Dendritic cell treated with granulocyte-macrophage colony-stimulating factor and Interleukin-4, amounts not matched to agents 40 ng/mL and 50 ng/mL, for 4 days (primary cell): ENCODE measurements at regions not wholly inside any gene's neighbourhood (a gene's known extent, or its start where the extent isn't known, plus 50 kb on each side); places are given as distances from the start of the nearest gene placed in this dataset.
"Not testable (repeated sequence)": the region's sequence is repeated elsewhere in the genome, so short reads cannot be mapped to it uniquely, and the experiment has no call there.

ENCODE experiments used
- H3K27ac Mint-ChIP-seq: one replicate; pipeline ENCODE4 v1.8.0; 2022; ENCODE audit warnings: mild to moderate bottlenecking, mixed read lengths
- H3K27me3 Mint-ChIP-seq: one replicate; pipeline ENCODE4 v1.8.0; 2022; ENCODE audit warnings: mild to moderate bottlenecking, mixed read lengths
- H3K36me3 Mint-ChIP-seq: one replicate; pipeline ENCODE4 v1.8.0; 2022; ENCODE audit warnings: low read depth, mixed read lengths
- H3K4me1 Mint-ChIP-seq: one replicate; pipeline ENCODE4 v1.8.0; 2022; ENCODE audit warnings: low read depth, mixed read lengths
- H3K4me3 Mint-ChIP-seq: one replicate; pipeline ENCODE4 v1.8.0; 2022; ENCODE audit warnings: mild to moderate bottlenecking, moderate library complexity, mixed read lengths
- H3K9me3 Mint-ChIP-seq: one replicate; pipeline ENCODE4 v1.8.0; 2022; ENCODE audit warnings: mixed read lengths
- intact Hi-C: fragments of 100-400 bp; cut with micrococcal nuclease; formaldehyde crosslinking; loops from one replicate; pipeline ENCODE4 v1.15.0; 2022

DNA sequence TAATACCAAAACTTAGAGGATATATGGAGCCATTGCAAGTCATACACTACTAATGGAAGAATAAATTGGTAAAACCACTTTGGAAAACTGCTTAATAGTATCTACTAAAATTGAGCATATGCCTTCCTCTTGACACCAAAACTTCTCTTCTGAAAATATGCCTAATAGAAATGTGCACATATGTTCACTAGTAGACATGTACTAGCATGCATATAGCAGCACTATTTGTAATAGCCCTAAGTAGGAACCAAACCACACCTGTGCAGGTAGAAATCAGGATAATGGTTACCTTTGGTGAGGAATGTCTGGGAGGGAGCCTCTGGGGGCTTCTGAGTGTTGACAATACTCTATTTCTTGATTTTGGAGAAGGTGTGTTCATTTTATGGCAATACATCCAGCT, 424.8 kb upstream of the BTBD3 start:
- peaks cover 3% of the 10 kb centered on the region for H3K9me3 Mint-ChIP-seq
- no peaks in the 10 kb centered on the region for H3K4me1 Mint-ChIP-seq
- H3K27ac Mint-ChIP-seq = no peak overlapping the region
- intact Hi-C loops = no loop called here
- H3K36me3 Mint-ChIP-seq = no peaks in the 10 kb centered on the region
- H3K27me3 Mint-ChIP-seq = no peaks in the 10 kb centered on the region
- no peak overlapping the region for H3K4me3 Mint-ChIP-seq

DNA sequence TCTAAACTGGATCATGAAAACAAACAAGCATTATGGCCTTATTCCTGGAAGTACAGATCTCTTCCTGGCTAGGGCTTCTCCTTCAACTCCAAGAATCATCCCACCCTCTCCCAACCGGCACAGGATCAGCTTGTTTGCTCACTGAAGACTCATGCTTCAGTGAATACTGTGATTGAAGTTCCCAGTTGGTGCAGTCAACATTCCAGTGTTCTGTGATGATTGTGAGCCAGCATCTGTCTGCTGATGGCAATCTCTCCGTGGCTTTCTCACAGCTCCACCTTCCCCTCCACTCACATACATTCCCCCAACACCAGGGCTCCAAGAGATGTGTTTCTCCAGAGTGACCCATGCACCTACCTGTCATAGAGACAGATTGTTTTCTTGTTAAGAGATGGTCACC, 421.3 kb upstream of the BTBD3 start:
- peaks cover 9% of the 10 kb centered on the region for H3K9me3 Mint-ChIP-seq
- H3K27me3 Mint-ChIP-seq = no peaks in the 10 kb centered on the region
- H3K36me3 Mint-ChIP-seq = no peaks in the 10 kb centered on the region
- H3K4me1 Mint-ChIP-seq = no peaks in the 10 kb centered on the region
- intact Hi-C loops = no loop called here
- H3K4me3 Mint-ChIP-seq = no peak overlapping the region
- H3K27ac Mint-ChIP-seq = no peak overlapping the region

DNA sequence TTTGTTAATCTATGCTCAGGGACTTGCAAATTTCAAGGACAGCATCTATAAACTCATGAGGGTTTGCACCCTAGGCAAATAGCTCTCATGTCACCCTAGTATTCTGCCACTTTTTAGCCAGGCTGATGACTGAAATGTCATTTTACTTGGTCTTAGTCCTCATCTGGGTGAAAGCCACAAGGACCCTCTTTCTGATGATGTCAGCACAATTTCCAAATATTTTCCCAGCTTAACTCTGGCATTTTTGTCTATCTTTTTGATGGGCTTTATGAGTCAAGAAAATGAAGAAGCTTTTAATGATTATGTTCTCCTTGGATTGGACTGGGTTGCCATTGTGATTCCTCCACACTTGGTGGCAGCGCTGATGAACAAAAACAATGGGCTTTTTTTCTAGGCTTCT, 420.1 kb upstream of the BTBD3 start:
- H3K36me3 Mint-ChIP-seq = no peaks in the 10 kb centered on the region
- H3K27ac Mint-ChIP-seq = no peak overlapping the region
- no peaks in the 10 kb centered on the region for H3K27me3 Mint-ChIP-seq
- H3K9me3 Mint-ChIP-seq = peaks cover 9% of the 10 kb centered on the region
- no peak overlapping the region for H3K4me3 Mint-ChIP-seq
- intact Hi-C loops = no loop called here
- no peaks in the 10 kb centered on the region for H3K4me1 Mint-ChIP-seq

DNA sequence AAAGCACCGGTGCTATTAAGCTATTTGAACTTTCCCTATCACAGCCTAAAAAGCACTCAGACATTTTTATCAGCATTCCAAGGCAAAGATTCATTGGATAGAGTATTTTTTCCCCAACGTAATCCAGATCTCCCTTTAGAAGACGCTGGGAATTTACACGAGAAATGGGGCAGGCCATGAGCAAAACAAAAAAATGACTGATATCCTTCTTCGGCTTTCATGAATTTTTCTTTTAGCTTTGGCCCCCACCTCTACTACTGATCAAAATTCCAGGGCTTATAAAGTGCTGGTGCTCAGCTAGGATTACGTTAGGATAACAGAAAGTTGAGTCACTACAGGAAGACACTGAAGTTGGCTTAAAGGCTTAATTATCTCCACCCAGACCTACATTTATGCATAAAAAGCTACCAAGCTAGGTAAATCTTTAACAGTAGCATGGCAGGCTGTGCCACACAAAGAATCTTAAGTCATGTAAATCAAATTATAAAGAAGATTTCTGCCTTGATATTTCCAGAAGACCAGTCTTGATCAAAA, 418.5 kb upstream of the BTBD3 start:
- intact Hi-C loops = no loop called here
- no peaks in the 10 kb centered on the region for H3K27me3 Mint-ChIP-seq
- H3K9me3 Mint-ChIP-seq = peaks cover 17% of the 10 kb centered on the region
- H3K4me3 Mint-ChIP-seq = no peak overlapping the region
- H3K36me3 Mint-ChIP-seq = no peaks in the 10 kb centered on the region
- H3K27ac Mint-ChIP-seq = no peak overlapping the region
- no peaks in the 10 kb centered on the region for H3K4me1 Mint-ChIP-seq

DNA sequence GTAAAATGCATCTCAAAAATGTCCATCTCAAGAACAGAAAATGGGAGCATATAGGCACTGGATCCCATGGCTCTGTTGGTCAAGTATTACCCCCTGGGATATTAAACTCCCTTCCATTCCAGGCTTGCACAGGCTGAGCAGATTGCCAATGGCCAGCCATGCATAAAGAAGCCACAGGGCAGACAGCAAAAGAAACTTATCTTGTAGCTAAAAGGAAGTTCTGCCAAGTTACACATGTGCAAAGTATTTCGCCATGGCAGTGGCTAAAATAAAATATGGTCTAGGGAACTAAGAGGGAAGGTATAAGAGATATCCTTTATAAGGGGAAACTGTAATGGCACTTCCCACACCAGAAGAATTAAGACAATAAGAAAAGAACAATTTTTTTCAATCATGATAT, 415.6 kb upstream of the BTBD3 start:
- no peak overlapping the region for H3K27ac Mint-ChIP-seq
- no peaks in the 10 kb centered on the region for H3K36me3 Mint-ChIP-seq
- H3K27me3 Mint-ChIP-seq = no peaks in the 10 kb centered on the region
- no peak overlapping the region for H3K4me3 Mint-ChIP-seq
- intact Hi-C loops = no loop called here
- H3K4me1 Mint-ChIP-seq = no peaks in the 10 kb centered on the region
- H3K9me3 Mint-ChIP-seq = peaks cover 32% of the 10 kb centered on the region

DNA sequence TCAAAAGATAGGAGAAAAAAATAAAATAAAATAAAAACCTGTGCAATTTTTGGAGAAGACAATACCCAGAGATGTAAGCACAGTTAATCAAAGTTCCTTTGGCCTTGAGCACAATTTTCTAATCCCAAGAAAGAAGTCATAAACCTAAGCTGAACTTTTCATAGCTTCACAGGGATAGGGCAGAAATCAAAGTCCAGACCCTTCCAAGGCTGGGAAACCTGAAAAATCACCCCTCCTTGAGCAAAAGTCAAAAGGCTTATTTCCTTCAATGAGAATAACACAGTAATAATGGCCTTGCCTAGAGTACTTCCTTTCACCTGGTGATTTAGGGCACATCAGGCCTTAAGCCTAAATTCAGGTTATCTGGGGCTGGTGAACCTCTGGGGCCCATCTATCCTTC, 415.0 kb upstream of the BTBD3 start:
- no peaks in the 10 kb centered on the region for H3K36me3 Mint-ChIP-seq
- H3K9me3 Mint-ChIP-seq = peaks cover 32% of the 10 kb centered on the region
- H3K27me3 Mint-ChIP-seq = no peaks in the 10 kb centered on the region
- H3K4me3 Mint-ChIP-seq = no peak overlapping the region
- no peak overlapping the region for H3K27ac Mint-ChIP-seq
- no peaks in the 10 kb centered on the region for H3K4me1 Mint-ChIP-seq
- intact Hi-C loops = no loop called here

DNA sequence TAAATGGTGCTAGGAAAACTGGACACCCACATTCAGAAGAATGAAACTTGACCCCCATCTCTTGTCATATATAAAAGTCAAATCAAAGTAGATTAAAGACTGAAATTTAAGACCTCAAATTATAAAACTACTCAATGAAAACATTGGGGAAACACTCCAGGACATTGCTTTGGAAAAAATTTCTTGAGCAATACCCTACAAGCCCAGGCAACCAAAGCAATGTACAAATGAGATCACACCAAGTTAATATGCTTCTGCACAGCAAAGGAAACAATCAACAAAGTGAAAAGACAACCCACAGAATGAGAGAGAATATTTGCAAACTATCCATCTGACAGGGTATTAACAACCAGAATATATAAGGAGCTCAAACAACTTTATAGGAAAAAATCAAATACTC, 407.9 kb upstream of the BTBD3 start:
- intact Hi-C loops = no loop called here
- no peaks in the 10 kb centered on the region for H3K27me3 Mint-ChIP-seq
- peaks cover 16% of the 10 kb centered on the region for H3K9me3 Mint-ChIP-seq

DNA sequence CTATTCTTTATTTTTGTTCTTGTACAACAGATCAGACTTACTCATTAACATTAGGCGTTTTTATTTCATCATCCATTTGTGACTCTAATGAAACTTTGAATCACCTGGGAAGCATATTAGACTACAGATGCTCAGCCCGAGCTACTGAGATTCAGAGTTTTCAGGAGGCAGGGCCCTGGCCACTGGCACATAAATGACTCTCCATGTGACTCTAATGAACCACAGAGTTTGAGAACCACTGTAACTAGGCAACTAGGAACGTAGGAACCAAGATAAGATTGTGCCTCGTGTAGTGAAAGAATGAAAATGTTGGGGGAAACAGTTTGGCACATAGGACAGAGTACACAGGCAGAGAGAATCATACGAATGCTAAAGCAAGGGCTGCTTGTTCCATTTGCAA, 405.9 kb upstream of the BTBD3 start:
- Mint-ChIP-seq H3K4me3 (no peak overlapping the region), H3K36me3 (no peaks in the 10 kb centered on the region), H3K27me3 (no peaks in the 10 kb centered on the region), H3K27ac (no peak overlapping the region), H3K4me1 (no peaks in the 10 kb centered on the region), H3K9me3 (peaks cover 12% of the 10 kb centered on the region)
- intact Hi-C loops = no loop called here

More for the DNA sequence above, 407.9 kb upstream of the BTBD3 start:
- Mint-ChIP-seq H3K36me3 (no peaks in the 10 kb centered on the region), H3K4me3 (no peak overlapping the region), H3K4me1 (no peaks in the 10 kb centered on the region), H3K27ac (no peak overlapping the region)

DNA sequence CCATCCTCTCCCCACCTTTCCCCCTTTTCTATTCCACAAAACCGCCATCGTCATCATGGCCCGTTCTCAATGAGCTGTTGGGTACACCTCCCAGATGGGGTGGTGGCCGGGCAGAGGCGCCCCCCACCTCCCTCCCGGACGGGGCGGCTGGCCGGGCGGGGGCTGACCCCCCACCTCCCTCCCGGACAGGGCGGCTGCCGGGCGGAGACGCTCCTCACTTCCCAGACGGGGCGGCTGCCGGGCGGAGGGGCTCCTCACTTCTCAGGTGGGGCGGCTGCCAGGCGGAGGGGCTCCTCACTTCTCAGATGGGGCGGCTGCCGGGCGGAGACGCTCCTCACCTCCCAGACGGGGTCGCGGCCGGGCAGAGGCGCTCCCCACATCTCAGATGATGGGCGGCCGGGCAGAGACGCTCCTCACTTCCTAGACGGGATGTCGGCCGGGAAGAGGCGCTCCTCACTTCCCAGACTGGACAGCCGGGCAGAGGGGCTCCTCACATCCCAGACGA, 404.4 kb upstream of the BTBD3 start:
- H3K4me3 Mint-ChIP-seq, H3K27ac Mint-ChIP-seq, intact Hi-C loops, H3K27me3 Mint-ChIP-seq, H3K36me3 Mint-ChIP-seq, H3K4me1 Mint-ChIP-seq: not testable (repeated sequence)
- H3K9me3 Mint-ChIP-seq = peaks cover 15% of the 10 kb centered on the region

DNA sequence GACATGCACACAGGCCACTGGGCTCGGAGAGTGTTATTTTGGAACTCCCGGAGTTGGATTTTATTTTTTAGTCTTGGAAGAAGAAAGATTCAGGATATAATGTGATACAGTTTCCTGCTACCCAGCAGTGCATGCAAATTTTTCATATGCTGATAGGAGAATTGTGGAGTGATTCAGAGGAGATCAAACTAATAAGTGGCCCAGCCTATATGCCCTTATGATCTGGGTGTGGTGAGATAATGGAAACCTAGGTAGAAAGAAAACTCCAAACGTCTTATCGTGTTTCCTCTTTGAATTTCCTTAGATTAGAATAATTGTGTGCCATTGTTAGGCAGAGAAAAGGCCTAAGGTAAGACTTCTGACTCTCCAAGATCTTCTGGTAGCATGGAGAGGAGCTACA, 401.2 kb upstream of the BTBD3 start:
- no peaks in the 10 kb centered on the region for H3K27me3 Mint-ChIP-seq
- peaks cover 20% of the 10 kb centered on the region for H3K9me3 Mint-ChIP-seq
- H3K36me3 Mint-ChIP-seq = no peaks in the 10 kb centered on the region
- intact Hi-C loops = no loop called here
- H3K4me1 Mint-ChIP-seq = no peaks in the 10 kb centered on the region
- no peak overlapping the region for H3K27ac Mint-ChIP-seq
- H3K4me3 Mint-ChIP-seq = no peak overlapping the region

DNA sequence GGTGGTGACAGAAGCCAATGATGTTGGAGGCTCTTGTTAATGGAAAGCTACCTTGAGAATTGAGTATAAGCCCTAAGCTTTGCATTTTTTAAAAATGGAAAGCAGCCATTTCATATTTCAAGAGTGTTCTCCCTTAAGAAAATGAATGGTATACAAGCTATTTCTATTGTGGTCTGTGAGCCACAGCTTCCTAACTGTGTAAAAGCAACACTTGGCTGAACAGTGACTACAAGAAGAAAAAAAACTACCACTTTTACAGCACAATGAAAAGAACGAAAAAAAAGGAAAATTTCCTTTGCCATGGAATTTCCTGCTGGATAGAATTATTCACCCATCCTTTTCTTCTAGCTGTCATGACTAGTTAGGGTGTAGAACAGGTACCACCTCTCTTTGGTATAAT, 397.1 kb upstream of the BTBD3 start:
- Mint-ChIP-seq H3K27me3 (no peaks in the 10 kb centered on the region), H3K9me3 (peaks cover 46% of the 10 kb centered on the region), H3K36me3 (no peaks in the 10 kb centered on the region), H3K4me3 (no peak overlapping the region), H3K27ac (no peak overlapping the region), H3K4me1 (no peaks in the 10 kb centered on the region)
- intact Hi-C loops = no loop called here

DNA sequence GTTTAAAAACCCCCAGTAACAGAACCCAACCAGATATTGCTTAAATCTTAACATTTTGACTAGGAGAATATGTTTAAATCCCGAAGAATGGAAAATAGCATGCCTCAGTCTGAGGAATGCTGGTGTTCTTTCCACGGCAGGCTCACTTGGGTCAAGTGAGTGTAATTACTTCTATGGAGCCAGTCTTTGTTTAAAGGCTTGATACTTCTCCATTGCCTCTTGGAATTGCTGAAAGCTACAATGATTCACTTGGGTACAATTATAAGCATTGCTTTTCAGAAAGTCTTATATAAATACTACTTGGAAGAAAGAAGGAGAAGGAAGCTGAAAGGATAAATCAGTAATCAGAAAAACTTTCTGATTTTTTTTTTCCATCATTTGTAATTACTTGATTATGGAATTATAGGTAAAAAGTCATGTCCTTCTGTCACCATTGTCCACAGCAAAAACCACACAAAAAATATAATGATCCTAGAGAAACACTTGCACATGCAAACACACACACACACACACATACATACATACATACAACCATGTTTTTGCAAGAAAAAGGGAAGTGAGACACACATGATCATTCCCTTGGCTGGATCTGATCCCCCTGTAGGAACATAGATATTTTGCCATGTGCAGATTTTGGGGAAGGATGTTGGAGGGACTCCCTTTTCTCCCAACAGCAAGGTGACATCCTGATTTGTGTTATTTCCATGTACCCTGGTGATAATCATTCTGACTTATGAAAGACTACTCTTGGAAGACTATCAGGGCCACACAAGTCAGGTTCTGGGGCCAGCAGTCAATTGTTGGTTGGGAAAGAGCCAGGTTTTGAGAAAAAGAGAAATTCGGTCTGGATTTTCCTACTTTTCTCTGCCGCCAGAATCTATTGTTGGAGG, 396.0 kb upstream of the BTBD3 start:
- H3K27ac Mint-ChIP-seq = no peak overlapping the region
- H3K27me3 Mint-ChIP-seq = no peaks in the 10 kb centered on the region
- no peaks in the 10 kb centered on the region for H3K4me1 Mint-ChIP-seq
- H3K36me3 Mint-ChIP-seq = no peaks in the 10 kb centered on the region
- H3K4me3 Mint-ChIP-seq = no peak overlapping the region
- H3K9me3 Mint-ChIP-seq = peaks cover 38% of the 10 kb centered on the region
- intact Hi-C loops = no loop called here

DNA sequence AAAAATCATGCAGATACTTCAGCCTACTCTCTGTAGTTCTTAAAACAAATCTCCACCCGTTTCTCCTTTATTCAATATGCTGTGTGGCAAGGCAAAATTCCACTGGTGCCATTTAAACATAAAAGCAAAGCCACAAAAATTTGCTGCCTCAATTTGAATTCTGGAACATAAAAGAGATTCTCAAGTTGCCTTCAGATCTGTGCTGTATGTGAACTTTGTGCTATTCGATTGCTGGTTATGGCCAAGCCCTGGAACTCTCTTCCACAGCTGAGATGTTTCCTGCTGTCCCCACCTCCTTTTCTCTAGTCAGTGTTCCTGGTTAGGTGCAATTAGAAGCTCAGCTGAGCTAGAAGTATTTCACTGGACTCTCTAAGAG, 395.3 kb upstream of the BTBD3 start:
- Mint-ChIP-seq H3K27me3 (no peaks in the 10 kb centered on the region), H3K36me3 (no peaks in the 10 kb centered on the region), H3K27ac (no peak overlapping the region), H3K4me3 (no peak overlapping the region), H3K4me1 (no peaks in the 10 kb centered on the region), H3K9me3 (peaks cover 44% of the 10 kb centered on the region)
- intact Hi-C loops = no loop called here

DNA sequence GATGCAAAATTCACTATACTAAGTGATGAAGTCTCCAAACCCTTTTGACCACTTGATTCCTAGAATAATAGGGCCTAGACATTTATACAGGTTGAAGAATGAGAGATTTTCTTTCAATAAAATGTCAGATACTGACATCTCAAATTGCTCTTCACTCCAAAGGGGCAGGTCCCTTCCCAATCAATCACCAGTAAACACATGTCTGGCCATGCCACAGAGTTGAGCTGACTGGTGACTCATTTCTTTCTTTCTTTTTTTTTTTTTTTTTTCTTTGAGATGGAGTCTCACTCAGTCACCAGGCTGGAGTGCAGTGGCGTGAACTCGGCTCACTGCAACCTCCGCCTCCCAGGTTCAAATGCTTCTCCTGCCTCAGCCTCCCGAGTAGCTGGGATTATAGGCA, 388.6 kb upstream of the BTBD3 start:
- Mint-ChIP-seq H3K4me1 (no peaks in the 10 kb centered on the region), H3K27me3 (no peaks in the 10 kb centered on the region), H3K9me3 (peaks cover 56% of the 10 kb centered on the region), H3K4me3 (no peak overlapping the region), H3K27ac (no peak overlapping the region), H3K36me3 (no peaks in the 10 kb centered on the region)
- intact Hi-C loops = no loop called here

DNA sequence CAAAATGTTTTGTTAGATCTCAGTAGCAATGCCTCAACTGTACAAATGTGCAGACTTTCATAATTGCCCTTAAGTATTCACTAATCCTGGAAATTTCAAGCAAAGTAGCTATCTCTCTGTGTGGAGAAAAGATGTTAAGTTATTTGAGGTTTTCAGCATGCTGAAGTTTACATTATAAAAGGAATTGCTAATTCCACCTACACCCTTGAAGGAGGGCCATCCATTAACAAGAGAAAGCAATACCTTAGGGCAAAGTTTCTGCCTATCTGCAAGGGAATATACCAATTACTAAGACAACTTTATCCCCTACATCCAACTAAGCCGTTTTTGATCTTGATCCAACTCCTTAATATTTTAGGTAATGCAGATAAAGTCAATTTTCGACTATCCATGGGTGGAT, 380.7 kb upstream of the BTBD3 start:
- no peaks in the 10 kb centered on the region for H3K9me3 Mint-ChIP-seq
- peaks cover 2% of the 10 kb centered on the region for H3K27me3 Mint-ChIP-seq
- intact Hi-C loops = no loop called here
- no peak overlapping the region for H3K4me3 Mint-ChIP-seq
- no peaks in the 10 kb centered on the region for H3K36me3 Mint-ChIP-seq
- no peak overlapping the region for H3K27ac Mint-ChIP-seq
- H3K4me1 Mint-ChIP-seq = no peaks in the 10 kb centered on the region
